ENCODE measurements at regions not wholly inside any gene's neighbourhood (a gene's known extent, or its start where the extent isn't known, plus 50 kb on each side); places are given as distances from the start of the nearest gene placed in this dataset.

DNA sequence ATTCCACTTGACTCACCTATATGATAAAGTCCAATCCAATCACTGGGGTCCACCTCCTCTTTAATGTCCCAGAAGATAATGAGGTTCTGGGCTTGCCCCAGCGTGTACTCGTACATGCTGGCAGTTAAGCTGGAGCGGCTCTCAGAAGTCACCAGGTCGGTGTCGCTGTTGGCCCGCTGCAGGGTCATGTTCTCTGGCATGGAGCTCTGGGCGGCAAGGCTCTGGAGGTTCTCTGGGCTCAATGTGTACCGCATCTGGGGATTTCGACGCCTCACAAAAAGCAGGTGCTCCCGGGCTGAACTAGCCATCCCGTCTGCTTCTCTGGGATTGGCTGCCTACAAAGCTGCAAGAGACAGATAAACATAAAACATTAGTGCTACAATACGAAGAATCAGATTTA lies 206.4 kb upstream of the CCDC150 start:
- TF ChIP-seq CTCF (IDR thresholded peaks at IDR 0.05; ENCODE audit: insufficient read depth, low read depth, low read length) (no peak), EZH2 (IDR thresholded peaks at IDR 0.05; ENCODE audit: insufficient read depth, low read length) (no peak)
